ENCODE measurements at regions not wholly inside any gene's neighbourhood (a gene's known extent, or its start where the extent isn't known, plus 50 kb on each side); places are given as distances from the start of the nearest gene placed in this dataset.

GRCh38 chr2:185074156-185074555 is 475.8 kb downstream of the ZNF804A start:
- TF ChIP-seq CTCF (conservative IDR thresholded peaks at IDR 0.05; ENCODE audit: low read depth, low read length) (no peak), CHD1 (IDR thresholded peaks at IDR 0.05; ENCODE audit: low read depth, low read length) (no peak), USF2 (IDR thresholded peaks at IDR 0.05; ENCODE audit: low read depth, low read length) (no peak), CEBPB (IDR thresholded peaks at IDR 0.05; ENCODE audit: low read depth, low read length) (no peak), POLR2A (IDR thresholded peaks at IDR 0.05; ENCODE audit: low read depth, low read length) (no peak), RAD21 (IDR thresholded peaks at IDR 0.05; ENCODE audit: low read length) (no peak), MXI1 (IDR thresholded peaks at IDR 0.05; ENCODE audit: borderline replicate concordance, low read depth, low read length) (no peak), RCOR1 (IDR thresholded peaks at IDR 0.05; ENCODE audit: insufficient replicate concordance, low read length) (no peak), BHLHE40 (IDR thresholded peaks at IDR 0.05; ENCODE audit: low read depth, low read length) (no peak), NFE2L2 (IDR thresholded peaks at IDR 0.05; ENCODE audit: low read depth, low read length) (no peak), ELK1 (IDR thresholded peaks at IDR 0.05; ENCODE audit: borderline replicate concordance, low read depth, low read length) (no peak), SMC3 (IDR thresholded peaks at IDR 0.05; ENCODE audit: low read depth, low read length) (no peak)

Measured in IMR-90 (cell line).